K562 (cell line): ENCODE measurements at regions not wholly inside any gene's neighbourhood (a gene's known extent, or its start where the extent isn't known, plus 50 kb on each side); places are given as distances from the start of the nearest gene placed in this dataset.

Experiments used
- MTF1 ChIP-seq: fragments of 250-450 bp; sonication (Bioruptor Pico); IDR thresholded peaks from 2 replicates; pipeline ENCODE4 v1.9.0; 2021; ENCODE audit warnings: moderate library complexity, mild to moderate bottlenecking, inconsistent platforms, borderline replicate concordance
- NR2C1 ChIP-seq, 2 experiments: fragments of 450-650 bp; IDR thresholded peaks; 2 replicates each; pipeline ENCODE4 v1.6.1; 2017; ENCODE audit warnings: mild to moderate bottlenecking in 2 of 2, antibody characterized with exemption in 1 of 2, inconsistent platforms in 1 of 2, missing compliant biosample characterization in 1 of 2, missing genetic modification characterization in 1 of 2
- POLR2A ChIP-seq: fragments of 450-650 bp; conservative IDR thresholded peaks from 2 replicates; pipeline ENCODE4 v1.6.1; 2016
- TF ChIP-seq, protein P1 (sequence below): IDR thresholded peaks from 3 replicates; pipeline ENCODE4 v1.6.1; 2011; ENCODE audit warnings: borderline replicate concordance, mild to moderate bottlenecking; ENCODE audit not compliant: insufficient read length, insufficient read depth
- TF ChIP-seq, protein P2 (sequence below): fragments of 150-350 bp; conservative IDR thresholded peaks from 2 replicates; pipeline ENCODE4 v1.6.1; 2014; ENCODE audit warnings: low read length

DNA sequence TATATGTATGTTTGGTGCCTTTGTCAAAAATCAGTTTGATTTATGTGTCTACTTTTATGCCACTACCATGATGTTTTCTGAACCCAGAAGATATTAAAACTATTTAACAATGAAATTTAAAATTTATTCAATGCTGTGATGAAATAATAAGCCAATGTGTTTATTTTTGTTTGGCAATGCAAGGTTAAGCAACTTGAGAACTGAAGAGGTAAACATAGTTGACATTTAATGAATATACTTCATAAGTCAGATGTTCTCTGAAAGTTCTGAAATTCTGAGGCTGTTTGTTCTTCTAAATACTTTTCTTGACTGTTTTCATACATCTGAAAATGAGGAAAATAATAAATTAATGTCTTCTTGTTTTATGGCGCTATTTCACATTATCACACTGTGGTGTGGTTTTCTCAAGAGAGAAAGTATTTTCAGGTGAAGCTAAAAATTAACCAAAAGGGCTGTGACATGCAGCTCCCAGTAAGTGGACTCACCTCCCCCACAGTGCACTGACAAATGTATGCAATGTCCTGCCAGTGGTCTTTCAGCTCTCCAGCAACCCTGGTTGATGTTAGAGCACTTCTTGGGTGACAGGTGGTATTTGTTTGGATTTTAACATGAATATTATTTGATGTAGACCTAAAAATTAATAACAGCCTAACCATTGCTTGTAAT, 863.6 kb upstream of the SALL3 start:
- TF ChIP-seq POLR2A (no peak), MTF1 (CRISPR knock-in tag) (no peak), NR2C1 (IDR thresholded peaks at IDR 0.05) (no peak), NR2C1 (tag; IDR thresholded peaks at IDR 0.05) (no peak)
- TF ChIP-seq, protein P1, sequence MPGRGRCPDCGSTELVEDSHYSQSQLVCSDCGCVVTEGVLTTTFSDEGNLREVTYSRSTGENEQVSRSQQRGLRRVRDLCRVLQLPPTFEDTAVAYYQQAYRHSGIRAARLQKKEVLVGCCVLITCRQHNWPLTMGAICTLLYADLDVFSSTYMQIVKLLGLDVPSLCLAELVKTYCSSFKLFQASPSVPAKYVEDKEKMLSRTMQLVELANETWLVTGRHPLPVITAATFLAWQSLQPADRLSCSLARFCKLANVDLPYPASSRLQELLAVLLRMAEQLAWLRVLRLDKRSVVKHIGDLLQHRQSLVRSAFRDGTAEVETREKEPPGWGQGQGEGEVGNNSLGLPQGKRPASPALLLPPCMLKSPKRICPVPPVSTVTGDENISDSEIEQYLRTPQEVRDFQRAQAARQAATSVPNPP, result no peak
- TF ChIP-seq, protein P2, sequence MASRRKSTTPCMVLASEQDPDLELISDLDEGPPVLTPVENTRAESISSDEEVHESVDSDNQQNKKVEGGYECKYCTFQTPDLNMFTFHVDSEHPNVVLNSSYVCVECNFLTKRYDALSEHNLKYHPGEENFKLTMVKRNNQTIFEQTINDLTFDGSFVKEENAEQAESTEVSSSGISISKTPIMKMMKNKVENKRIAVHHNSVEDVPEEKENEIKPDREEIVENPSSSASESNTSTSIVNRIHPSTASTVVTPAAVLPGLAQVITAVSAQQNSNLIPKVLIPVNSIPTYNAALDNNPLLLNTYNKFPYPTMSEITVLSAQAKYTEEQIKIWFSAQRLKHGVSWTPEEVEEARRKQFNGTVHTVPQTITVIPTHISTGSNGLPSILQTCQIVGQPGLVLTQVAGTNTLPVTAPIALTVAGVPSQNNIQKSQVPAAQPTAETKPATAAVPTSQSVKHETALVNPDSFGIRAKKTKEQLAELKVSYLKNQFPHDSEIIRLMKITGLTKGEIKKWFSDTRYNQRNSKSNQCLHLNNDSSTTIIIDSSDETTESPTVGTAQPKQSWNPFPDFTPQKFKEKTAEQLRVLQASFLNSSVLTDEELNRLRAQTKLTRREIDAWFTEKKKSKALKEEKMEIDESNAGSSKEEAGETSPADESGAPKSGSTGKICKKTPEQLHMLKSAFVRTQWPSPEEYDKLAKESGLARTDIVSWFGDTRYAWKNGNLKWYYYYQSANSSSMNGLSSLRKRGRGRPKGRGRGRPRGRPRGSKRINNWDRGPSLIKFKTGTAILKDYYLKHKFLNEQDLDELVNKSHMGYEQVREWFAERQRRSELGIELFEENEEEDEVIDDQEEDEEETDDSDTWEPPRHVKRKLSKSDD, result no peak
